Pancreas (tissue), 10 donors: ENCODE measurements at regions not wholly inside any gene's neighbourhood (a gene's known extent, or its start where the extent isn't known, plus 50 kb on each side); places are given as distances from the start of the nearest gene placed in this dataset.
A peak's percentile ranks its signal among the peaks of the same experiment; 100 is the strongest.

Source experiments
- ATAC-seq, 4 donors: fragments of 200-7000 bp; cut with Tn5 transposase; one replicate each; pipeline versions ENCODE4 v1.8.0 to v1.9.1; 2020; ENCODE audit warnings: mild to moderate bottlenecking in 4 of 4, moderate library complexity in 4 of 4
- DNase-seq, 6 donors: peaks; one replicate each; pipeline ENCODE4 v3.0.0-alpha.2; 2020
- FAIRE-seq: peaks from 2 replicates; lab custom pipeline; 2012; peaks lifted over from hg19 to GRCh38; lab: Jason Lieb, UNC
- H3K27ac ChIP-seq, 4 donors: fragments of 200-600 bp; sonication (generic); 1 replicate in 3 of 4; 2 replicates in 1 of 4; pipeline versions ENCODE4 v1.5.0 to v1.8.0; 2020
- H3K27me3 ChIP-seq, 4 donors: fragments of 200-600 bp; one replicate each; pipeline ENCODE4 v1.8.0; 2021
- H3K36me3 ChIP-seq, 3 donors: fragments of 200-600 bp; sonication (generic) in 1 of 3; one replicate each; pipeline versions ENCODE4 v1.5.0 to v1.8.0; 2020 to 2021
- H3K4me1 ChIP-seq, 3 donors: fragments of 200-600 bp; one replicate each; pipeline ENCODE4 v1.8.0; 2021
- H3K4me3 ChIP-seq, 4 donors: fragments of 200-600 bp; sonication (generic) in 2 of 4; one replicate each; pipeline versions ENCODE4 v1.5.0 to v1.8.0; 2020 to 2021
- H3K9me3 ChIP-seq, 4 donors: fragments of 200-600 bp; one replicate each; pipeline ENCODE4 v1.8.0; 2021
- WGBS, 2 donors: extraction: QIAGEN DNeasy Blood & Tissue Kit; methylation state at CpG; one replicate each; pipeline ENCODE4 v1.1.7; 2013; 5-methylcytosine and 5-hydroxymethylcytosine counted together
- intact Hi-C, 3 donors: fragments of 100-400 bp; cut with DNase I; formaldehyde crosslinking; loops; one replicate each; pipeline versions ENCODE4 v1.11.1 to v1.14.2; 2022
- TF ChIP-seq, protein P1 (sequence below), 4 donors: fragments of 200-600 bp; sonication (generic) in 3 of 4; IDR thresholded peaks; one replicate each; pipeline versions ENCODE4 v1.5.0 to v1.8.0; 2021; ENCODE audit warnings: antibody characterized with exemption in 4 of 4
- donor health status: healthy with polysubstance abuse.
- donor health status: DM: no; HTN: no; CAD: no; lungs with moderate emphysema.
- donor health status: DM: no; HTN: no; CAD: no.
- donor health status: control.
- donor health status: control.
- donor health status: Bipolar disorder and iron deficiency.
- donor health status: DM: yes; HTN: yes; CAD: no.
- donor health status: DM: no; HTN: no; CAD: no.
- donor health status: DM: no; HTN: no; CAD: no.
- donor health status: DM: yes; HTN: yes; CAD: no.

DNA sequence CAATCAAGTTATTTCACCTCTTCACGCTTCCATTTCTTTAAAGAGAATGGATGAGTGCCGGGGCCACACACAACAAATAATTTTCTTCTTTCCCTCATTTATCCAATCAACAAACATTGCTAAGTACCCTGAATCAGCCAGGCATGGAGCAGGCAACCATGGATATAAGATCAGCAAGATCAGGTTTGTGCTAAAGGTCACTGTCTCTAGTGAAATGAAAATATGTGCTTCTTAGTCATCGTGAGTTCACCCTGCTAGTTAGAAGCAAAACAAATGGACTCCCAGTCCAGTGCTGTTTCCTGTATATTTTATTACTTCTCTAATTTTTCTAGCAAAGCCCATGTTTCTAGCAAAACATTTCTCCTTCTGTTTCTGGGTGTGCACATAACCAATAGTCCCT lies 629.2 kb downstream of the BNC2 start:
- no peak for DNase-seq
- Histone ChIP-seq H3K36me3 (no peaks in the 10 kb centered on the region), H3K27me3 (no peaks in the 10 kb centered on the region), H3K27ac (no peak overlapping the region), H3K9me3 (no peaks in the 10 kb centered on the region), H3K4me1 (no peaks in the 10 kb centered on the region), H3K4me3 (no peak overlapping the region)
- no peak for FAIRE-seq
- WGBS, 2 donors: 69 to 78% methylated on average over 3 of the region's 3 CpGs
- TF ChIP-seq, protein P1, sequence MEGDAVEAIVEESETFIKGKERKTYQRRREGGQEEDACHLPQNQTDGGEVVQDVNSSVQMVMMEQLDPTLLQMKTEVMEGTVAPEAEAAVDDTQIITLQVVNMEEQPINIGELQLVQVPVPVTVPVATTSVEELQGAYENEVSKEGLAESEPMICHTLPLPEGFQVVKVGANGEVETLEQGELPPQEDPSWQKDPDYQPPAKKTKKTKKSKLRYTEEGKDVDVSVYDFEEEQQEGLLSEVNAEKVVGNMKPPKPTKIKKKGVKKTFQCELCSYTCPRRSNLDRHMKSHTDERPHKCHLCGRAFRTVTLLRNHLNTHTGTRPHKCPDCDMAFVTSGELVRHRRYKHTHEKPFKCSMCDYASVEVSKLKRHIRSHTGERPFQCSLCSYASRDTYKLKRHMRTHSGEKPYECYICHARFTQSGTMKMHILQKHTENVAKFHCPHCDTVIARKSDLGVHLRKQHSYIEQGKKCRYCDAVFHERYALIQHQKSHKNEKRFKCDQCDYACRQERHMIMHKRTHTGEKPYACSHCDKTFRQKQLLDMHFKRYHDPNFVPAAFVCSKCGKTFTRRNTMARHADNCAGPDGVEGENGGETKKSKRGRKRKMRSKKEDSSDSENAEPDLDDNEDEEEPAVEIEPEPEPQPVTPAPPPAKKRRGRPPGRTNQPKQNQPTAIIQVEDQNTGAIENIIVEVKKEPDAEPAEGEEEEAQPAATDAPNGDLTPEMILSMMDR (IDR thresholded peaks at IDR 0.05): no peak
- intact Hi-C loops: no loop called here
- ATAC-seq: no peak

DNA sequence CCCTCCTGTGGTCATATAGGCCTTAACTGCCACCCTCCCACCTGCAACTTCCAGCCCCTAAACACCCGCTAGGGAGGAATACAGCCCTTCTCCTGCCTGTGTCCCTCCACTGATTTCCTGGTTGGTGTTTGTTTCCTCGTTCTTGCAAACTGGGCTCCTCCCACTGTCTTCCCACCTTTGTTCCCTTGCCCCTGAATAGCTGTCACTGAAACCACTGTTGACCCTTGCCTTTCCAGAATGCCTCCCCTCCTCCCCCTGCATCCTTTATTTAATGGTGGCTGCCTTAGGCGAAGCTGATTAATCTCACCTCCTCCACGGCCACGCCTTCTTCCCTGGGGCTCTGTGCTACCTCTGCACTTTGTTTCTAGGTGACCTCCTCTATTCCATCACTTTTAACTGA lies 626.7 kb downstream of the BNC2 start:
- no peak overlapping the region for H3K4me3 ChIP-seq
- TF ChIP-seq, protein P1 (IDR thresholded peaks at IDR 0.05): no peak
- no peaks in the 10 kb centered on the region for H3K27me3 ChIP-seq
- FAIRE-seq (no peak), DNase-seq (no peak), ATAC-seq (no peak)
- WGBS, 2 donors: 71 to 78% methylated on average over 5 of the region's 5 CpGs
- no peak overlapping the region for H3K27ac ChIP-seq
- intact Hi-C loops: no loop called here
- H3K4me1 ChIP-seq: no peaks in the 10 kb centered on the region
- H3K36me3 ChIP-seq: no peaks in the 10 kb centered on the region
- no peaks in the 10 kb centered on the region for H3K9me3 ChIP-seq

DNA sequence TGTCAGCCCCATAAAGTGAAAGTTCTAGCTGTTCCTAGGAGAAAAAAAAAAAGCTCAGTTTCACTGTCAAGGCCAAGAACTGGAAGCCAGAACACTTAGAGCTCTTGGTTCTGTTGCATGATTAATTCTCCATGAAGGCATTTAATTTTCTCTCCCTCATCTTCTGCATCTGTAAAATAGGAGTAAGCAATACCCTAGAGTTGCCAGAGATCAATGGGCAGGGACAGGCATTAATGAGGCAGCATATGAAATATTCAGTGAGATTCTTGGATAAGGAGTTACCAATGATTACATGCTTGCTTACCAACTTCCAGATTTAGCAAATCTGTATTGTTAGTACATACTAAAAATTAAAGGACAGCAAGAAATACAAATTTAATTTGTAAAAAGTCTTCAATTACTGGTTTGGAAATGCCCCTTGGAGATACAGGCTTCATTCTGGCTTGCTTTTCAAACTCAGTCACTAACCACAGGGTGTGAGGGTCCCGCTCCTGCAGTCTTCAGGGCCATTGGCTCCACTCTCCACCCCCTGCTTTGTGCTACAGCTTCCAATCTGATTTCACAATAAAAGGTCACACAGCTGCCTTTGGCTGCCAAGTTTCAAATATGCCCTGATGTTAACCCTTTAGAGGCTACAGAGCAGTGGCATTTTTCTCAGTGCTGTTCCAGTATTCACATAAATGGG lies 624.6 kb downstream of the BNC2 start:
- FAIRE-seq (no peak), DNase-seq (no peak), ATAC-seq (peak in 1 of 4 donors; percentile 67)
- Histone ChIP-seq H3K27me3 (no peaks in the 10 kb centered on the region), H3K4me1 (no peaks in the 10 kb centered on the region), H3K36me3 (no peaks in the 10 kb centered on the region), H3K4me3 (no peak overlapping the region), H3K27ac (no peak overlapping the region), H3K9me3 (no peaks in the 10 kb centered on the region)
- WGBS, 2 donors: 43 to 44% methylated on average over 1 of the region's 1 CpG
- intact Hi-C loops: no loop called here
- TF ChIP-seq, protein P1 (IDR thresholded peaks at IDR 0.05): no peak

DNA sequence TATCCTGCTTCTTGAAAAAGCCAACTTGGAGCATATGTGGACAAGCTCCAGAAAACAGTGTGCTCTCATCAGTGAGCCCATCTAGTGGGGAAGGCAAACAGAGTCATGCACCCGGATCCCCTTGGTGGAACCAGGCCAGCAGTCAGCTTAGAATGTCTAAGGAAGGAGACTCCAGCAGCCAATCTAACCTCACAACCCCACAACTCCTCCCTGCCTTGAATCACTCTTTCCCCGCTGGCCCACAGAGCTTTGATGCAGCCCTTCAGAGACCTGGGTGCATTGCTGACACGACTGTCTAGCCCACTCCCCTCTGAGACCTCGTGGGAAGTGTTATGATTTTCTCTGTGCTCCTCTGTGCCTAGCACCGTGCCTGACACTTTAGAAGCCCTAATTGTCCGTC lies 623.7 kb downstream of the BNC2 start:
- H3K36me3 ChIP-seq: no peaks in the 10 kb centered on the region
- DNase-seq (no peak), ATAC-seq (peak in 1 of 4 donors; percentile 28), FAIRE-seq (no peak)
- no peaks in the 10 kb centered on the region for H3K4me1 ChIP-seq
- TF ChIP-seq, protein P1 (IDR thresholded peaks at IDR 0.05): no peak
- H3K9me3 ChIP-seq: no peaks in the 10 kb centered on the region
- H3K4me3 ChIP-seq: no peak overlapping the region
- intact Hi-C loops: no loop called here
- no peaks in the 10 kb centered on the region for H3K27me3 ChIP-seq
- 43 to 52% methylated on average over 6 of the region's 6 CpGs for WGBS, 2 donors
- H3K27ac ChIP-seq: no peak overlapping the region

DNA sequence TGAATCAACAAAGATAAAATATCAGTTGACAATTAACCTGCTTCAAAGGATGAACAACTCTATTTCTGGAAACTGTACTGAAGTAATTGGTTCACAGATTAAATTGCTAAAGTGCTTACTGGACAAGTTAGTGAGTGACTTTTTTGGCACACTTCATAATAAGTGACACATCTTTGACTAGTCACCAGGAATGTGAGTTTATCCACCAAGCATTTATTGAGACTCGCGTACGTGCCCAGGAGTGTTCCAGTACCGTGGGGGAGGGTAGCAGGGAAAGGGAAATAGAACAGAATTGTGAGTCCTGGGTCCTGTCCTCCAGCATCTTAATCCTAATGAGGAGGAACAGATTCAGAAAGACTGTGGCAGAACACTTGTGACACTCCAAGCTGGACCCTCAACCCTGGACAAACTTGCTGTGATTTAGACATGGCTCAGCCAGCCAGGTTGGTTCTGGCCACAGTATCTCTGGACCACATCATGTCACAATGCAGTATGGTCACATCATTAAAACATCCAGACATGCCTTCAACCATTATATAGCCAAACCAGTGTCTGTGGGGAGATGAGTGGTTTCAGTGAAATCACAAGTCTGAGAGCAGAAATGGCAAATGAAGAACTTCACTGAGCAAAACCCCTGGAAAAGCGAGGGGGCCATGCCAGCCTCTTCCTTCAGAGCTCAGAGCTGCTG lies 623.1 kb downstream of the BNC2 start:
- no peak overlapping the region for H3K4me3 ChIP-seq
- FAIRE-seq (no peak), ATAC-seq (peak in 1 of 4 donors; percentile 61), DNase-seq (no peak)
- no peaks in the 10 kb centered on the region for H3K9me3 ChIP-seq
- H3K4me1 ChIP-seq: no peaks in the 10 kb centered on the region
- no peaks in the 10 kb centered on the region for H3K27me3 ChIP-seq
- H3K27ac ChIP-seq: no peak overlapping the region
- intact Hi-C loops: no loop called here
- no peaks in the 10 kb centered on the region for H3K36me3 ChIP-seq
- TF ChIP-seq, protein P1 (IDR thresholded peaks at IDR 0.05): no peak
- 63 to 71% methylated on average over 5 of the region's 5 CpGs for WGBS, 2 donors
